GM18517 (cell line): ENCODE measurements at regions not wholly inside any gene's neighbourhood (a gene's known extent, or its start where the extent isn't known, plus 50 kb on each side); places are given as distances from the start of the nearest gene placed in this dataset.

Experiments
- ATAC-seq: cut with Tn5 transposase; IDR thresholded peaks from one replicate; pipeline ENCODE4 v1.9.1; 2021; ENCODE audit warnings: mild to moderate bottlenecking, moderate library complexity; ENCODE audit not compliant: unreplicated experiment

- ATAC-seq, result no peak
Observed at GRCh38 chr1:191913260-191913977, 244.8 kb upstream of the RGS18 start.

DNA sequence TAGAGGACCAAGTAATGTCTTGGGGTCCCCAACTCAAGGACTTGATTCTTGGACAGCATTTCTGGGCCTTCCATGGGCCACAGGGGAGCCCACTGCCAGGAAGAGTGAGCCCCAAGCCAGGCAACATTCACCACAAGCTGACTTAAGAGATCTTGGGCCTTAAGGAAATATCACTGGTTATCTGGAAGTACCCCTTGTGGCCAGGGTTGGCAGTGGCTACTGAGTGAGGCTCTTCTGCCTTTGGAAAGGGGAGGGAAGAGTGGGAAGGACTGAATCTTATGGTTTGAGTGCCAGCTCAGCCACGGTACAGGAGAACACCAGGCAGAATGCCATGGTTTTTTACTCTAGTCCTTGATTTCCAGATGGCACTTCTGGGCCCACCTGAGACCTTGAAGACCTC lies 228.9 kb upstream of the RGS18 start:
- ATAC-seq, result no peak

- no peak for ATAC-seq
Observed at GRCh38 chr1:191943684-191944083, 214.6 kb upstream of the RGS18 start.

DNA sequence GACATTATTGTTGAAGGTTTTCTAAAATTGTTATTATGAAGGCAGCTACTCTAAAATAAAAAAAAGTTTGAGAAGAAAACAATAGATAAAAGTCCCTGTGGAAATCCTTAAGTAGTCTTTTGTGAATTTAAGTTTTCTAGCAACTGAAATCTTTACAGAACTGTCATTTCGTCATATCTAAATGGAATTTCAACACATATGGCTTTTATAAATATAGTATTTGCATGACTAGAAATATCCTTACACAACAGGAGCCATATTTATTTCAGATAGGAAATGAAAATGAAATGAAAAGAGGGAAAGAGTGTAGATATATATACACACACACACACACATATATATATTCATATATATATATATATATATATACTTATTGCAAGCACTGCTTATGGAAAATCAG lies 204.7 kb upstream of the RGS18 start:
- no peak for ATAC-seq

DNA sequence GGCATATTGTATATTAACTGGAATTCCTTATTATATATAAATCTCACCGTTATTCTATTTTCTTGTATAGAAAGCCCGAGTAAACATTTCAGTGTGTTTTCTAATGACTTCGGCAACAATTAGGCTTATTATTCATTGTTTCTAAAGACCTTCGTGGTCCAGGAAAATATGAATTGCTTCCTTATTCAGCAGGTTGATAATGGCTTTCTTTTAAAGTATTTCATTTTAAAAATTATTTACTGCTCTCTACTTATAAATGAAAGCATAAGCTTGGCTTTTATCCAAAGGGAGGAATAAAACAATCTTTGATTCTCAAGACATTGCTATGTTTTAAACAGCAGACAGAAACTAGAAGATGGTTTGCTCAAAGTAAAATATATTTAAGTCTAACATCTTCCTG lies 198.4 kb upstream of the RGS18 start:
- ATAC-seq, result no peak

- ATAC-seq, result no peak
Observed at GRCh38 chr1:191963286-191963685, 195.0 kb upstream of the RGS18 start.

GRCh38 chr1:191963781-191964455 lies 194.3 kb upstream of the RGS18 start:
- no peak for ATAC-seq

DNA sequence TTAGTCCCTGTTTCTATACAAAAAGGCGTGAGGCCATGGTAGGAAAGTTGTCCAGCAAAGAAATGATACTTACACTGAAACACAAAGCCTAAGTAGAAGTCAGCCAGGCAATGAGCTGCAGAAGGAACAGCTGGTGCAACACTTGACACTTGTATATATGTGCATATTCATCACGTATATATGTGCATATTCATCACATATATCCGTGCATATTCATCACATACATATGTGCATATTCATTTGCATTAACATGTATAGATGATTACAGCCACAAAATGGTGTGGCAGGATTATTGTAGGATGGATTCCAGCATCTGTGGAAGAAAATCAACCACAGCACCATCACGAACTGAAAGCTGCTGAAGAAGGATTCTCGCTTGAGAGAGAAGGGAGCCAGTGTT lies 189.0 kb upstream of the RGS18 start:
- no peak for ATAC-seq

DNA sequence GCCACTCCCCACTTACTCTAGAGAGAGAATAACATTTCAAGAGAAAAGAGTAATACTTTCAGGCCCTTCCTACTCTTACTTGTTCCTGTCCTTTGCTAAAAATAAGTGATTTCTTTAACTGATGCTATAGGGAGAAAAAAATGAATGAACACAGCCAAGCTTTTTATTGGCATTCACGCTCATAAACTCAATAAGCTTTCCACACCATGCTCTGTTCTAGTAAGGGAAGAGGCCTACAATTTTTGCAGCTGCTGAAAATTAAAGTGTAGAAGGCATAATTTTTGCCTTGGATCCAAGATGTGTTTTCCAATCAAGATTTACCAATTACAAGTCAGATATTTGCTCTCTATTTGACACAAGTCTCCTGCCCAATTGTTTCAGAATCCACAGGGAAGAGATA lies 188.1 kb upstream of the RGS18 start:
- ATAC-seq, result no peak

DNA sequence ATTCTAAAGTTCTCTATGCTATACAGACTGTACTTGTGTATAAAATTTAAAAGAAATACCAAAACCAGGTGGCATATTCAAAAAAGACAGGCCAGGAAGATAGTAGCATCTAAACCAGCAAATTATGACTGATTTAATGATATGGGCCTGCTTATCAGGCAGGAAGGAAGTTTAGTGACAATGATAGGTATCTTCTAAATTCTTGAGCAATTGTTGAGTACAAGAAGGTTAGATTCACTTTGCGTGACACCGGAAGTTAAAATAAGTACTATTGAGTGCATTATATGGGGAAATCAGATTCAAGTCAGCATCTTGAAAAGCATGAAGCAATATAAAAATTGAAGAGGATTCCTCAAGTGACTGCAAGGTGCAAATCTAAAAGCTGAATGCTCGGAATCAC lies 186.8 kb upstream of the RGS18 start:
- no peak for ATAC-seq

GRCh38 chr1:191974004-191974403 lies 184.3 kb upstream of the RGS18 start:
- no peak for ATAC-seq

DNA sequence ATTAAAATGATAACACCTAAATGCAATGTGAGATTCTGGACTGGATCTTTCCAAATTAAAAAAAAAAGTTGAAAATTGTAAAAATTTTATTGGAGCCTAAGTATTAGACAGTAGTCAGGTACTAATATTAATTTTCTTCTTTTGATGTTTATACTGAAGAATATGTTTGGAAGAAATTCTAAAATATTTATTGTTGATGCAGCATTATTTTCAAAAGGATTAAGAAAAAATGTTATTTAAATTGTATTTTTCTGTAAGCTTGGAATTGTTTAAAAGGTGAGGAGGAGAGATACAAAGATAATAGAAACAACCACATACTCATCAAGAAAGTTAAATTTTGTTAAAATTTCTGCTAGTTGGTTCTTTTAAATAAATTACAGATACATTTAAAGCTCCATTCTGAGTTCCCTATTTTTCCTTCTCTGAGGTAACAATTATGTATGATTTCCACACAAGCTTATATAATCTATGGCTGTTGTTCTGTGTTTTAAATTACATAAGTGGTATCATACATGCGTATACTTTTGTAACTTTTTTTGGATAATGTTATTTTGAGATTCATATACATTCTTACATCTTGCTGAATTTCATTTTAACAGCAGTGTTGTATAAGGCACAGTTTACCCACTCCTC lies 180.3 kb upstream of the RGS18 start:
- no peak for ATAC-seq

- no peak for ATAC-seq
Observed at GRCh38 chr1:191984856-191985255, 173.4 kb upstream of the RGS18 start.

- ATAC-seq, result no peak
Observed at GRCh38 chr1:191992118-191992517, 166.1 kb upstream of the RGS18 start.

DNA sequence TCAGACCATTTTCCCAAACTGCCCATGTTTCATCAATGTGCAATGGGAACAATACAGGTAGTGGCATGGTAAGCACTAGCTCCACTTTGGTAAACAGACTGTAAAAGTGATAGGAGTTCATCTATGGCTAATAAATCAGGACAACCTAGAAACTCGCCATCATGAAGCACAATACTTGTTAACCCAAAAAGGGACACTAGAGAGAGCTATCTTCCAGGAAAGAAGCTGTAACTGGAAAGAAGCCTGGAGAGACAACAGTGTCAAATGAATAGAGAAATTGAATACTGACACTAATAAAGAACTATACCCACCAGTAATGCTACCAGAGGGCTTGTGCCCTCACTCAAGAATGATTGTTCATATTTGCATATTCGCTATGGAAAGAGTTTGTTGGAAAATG lies 164.7 kb upstream of the RGS18 start:
- ATAC-seq, result no peak

DNA sequence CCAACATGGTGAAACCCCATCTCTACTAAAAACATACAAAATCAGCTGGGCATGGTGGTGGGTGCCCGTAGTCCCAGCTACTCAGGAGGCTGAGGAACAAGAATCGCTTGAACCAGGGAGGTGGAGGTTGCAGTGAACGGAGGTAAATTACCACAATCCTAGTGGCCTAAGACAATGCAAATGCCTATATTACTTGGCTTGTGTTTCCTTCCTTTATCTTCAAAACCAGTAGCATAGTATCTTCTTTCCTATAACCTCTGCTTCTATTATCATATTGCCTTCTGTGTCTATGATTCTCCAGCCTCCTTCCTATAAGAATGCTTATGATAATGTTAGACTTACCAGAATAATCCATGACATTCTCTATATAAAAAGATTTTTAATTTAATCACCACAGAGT lies 156.2 kb upstream of the RGS18 start:
- ATAC-seq, result no peak

DNA sequence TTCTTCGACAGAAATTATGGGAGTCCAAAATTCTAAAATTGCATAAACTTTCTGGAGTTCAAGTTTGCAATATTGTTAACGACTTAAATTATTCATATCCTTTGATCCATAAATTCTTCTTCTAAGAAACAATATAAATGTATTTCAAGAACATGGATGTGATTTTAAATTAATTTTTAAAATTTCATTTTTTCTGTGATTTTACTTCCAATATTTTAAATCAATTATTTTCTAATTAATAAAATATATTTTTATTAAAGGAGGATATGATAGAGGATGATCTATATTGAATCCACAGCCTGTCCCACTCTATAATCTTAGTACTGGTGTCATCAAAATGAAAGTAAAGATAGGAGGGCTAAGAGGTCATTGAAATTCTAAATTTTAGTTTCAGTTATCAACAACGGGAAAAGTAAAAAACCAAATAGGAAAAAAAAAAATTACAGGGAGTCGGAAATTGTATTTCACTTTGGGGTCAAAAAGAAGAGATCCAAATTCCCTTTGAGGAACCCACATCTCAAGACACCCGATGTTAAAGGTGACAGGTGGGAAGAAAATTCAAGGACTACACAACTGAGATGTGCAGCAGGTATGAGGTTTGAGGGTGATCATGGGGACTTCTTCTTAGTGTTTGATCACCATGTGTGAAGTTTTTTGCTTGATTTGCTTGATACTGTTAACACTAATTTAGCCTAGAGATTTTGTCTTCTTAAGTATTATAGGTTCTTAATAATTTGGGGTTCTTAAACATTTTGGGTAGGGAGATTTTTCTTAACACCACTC lies 154.8 kb upstream of the RGS18 start:
- ATAC-seq, result no peak

DNA sequence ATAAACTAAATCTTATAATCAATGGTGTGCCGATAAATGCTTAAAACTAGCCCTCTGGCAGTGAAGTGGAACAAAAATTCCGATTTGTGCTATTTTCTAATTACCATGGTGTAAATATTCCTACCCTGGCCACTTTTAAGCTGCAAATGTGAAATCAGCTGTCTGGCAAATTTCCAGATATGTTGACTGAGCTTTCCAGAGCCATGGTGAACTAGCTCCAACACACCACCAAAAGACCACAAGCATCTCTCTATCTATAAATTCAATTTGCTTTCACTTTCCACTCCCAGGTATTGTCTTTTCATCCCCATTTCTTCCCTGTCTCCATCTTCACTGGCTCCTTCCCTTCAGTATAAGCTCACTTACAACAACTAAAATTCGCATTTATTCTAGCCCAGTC lies 152.3 kb upstream of the RGS18 start:
- ATAC-seq, result no peak

- ATAC-seq, result no peak
Observed at GRCh38 chr1:192008281-192008825, 149.9 kb upstream of the RGS18 start.

GRCh38 chr1:192010406-192010805 lies 147.9 kb upstream of the RGS18 start:
- ATAC-seq, result no peak

DNA sequence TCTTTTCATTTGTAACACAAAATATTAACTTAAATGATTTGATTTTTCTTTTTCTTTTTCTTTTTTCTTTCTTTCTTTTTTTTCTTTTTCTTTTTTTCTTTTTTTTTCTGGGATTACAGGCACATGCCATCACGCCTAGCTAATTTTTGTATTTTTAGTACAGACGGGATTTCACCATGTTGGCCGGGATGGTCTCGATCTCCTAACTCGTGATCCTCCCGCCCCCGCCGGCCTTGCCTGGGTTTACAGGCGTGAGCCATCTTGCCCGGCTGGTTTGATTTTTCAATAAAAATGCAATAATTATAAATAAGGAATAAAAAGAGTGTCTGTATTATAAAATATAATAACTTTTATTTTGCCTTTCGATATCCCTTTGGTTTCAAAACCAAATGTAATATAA lies 146.7 kb upstream of the RGS18 start:
- no peak for ATAC-seq
